ENCODE measurements at regions not wholly inside any gene's neighbourhood (a gene's known extent, or its start where the extent isn't known, plus 50 kb on each side); places are given as distances from the start of the nearest gene placed in this dataset.

- DNase-seq (no peak), ATAC-seq (no peak)
- intact Hi-C loops (cut with DNase I) = no loop called here
- 88 to 90% (median 88%) methylated on average over 1 of the region's 1 CpG for WGBS, 3 donors
- no peaks in the 10 kb centered on the region for H3K4me1 ChIP-seq
- TF ChIP-seq CTCF (IDR thresholded peaks at IDR 0.05) = no peak
- no peak overlapping the region for H3K27ac ChIP-seq
- H3K4me3 ChIP-seq = no peak overlapping the region
- no peaks in the 10 kb centered on the region for H3K9me3 ChIP-seq
- no peaks in the 10 kb centered on the region for H3K36me3 ChIP-seq (ENCODE audit: insufficient read depth in 1 of 2, low read depth in 1 of 2)
- H3K27me3 ChIP-seq (ENCODE audit: insufficient read depth in 3 of 3, low read length in 2 of 3) = no peaks in the 10 kb centered on the region
These were observed 269.0 kb upstream of the C1orf87 start for GRCh38 chr1:60342569-60342968.

- H3K9me3 ChIP-seq = no peaks in the 10 kb centered on the region
- no peak for ATAC-seq
- H3K27ac ChIP-seq = no peak overlapping the region
- H3K27me3 ChIP-seq (ENCODE audit: insufficient read depth in 3 of 3, low read length in 2 of 3) = no peaks in the 10 kb centered on the region
- H3K4me1 ChIP-seq = no peaks in the 10 kb centered on the region
- no peak overlapping the region for H3K4me3 ChIP-seq
- no peak for TF ChIP-seq CTCF (IDR thresholded peaks at IDR 0.05)
- no peaks in the 10 kb centered on the region for H3K36me3 ChIP-seq (ENCODE audit: insufficient read depth in 1 of 2, low read depth in 1 of 2)
- intact Hi-C loops (cut with DNase I) = no loop called here
- 81 to 85% (median 83%) methylated on average over 1 of the region's 1 CpG for WGBS, 3 donors
- DNase-seq = no peak
These were observed 267.7 kb upstream of the C1orf87 start for GRCh38 chr1:60341274-60341673.

GRCh38 chr1:60331647-60332046 lies 258.1 kb upstream of the C1orf87 start:
- H3K4me3 ChIP-seq = no peak overlapping the region
- no peaks in the 10 kb centered on the region for H3K27me3 ChIP-seq (ENCODE audit: insufficient read depth in 3 of 3, low read length in 2 of 3)
- 81 to 93% (median 90%) methylated on average over 1 of the region's 1 CpG for WGBS, 3 donors
- no peaks in the 10 kb centered on the region for H3K4me1 ChIP-seq
- no peak for TF ChIP-seq CTCF (IDR thresholded peaks at IDR 0.05)
- no peak for ATAC-seq
- no peak overlapping the region for H3K27ac ChIP-seq
- no peaks in the 10 kb centered on the region for H3K9me3 ChIP-seq
- DNase-seq = no peak
- intact Hi-C loops (cut with DNase I) = no loop called here
- H3K36me3 ChIP-seq (ENCODE audit: insufficient read depth in 1 of 2, low read depth in 1 of 2) = no peaks in the 10 kb centered on the region

- H3K27ac ChIP-seq = no peak overlapping the region
- TF ChIP-seq CTCF (IDR thresholded peaks at IDR 0.05) = no peak
These were observed 256.1 kb upstream of the C1orf87 start for GRCh38 chr1:60329651-60330050.

GRCh38 chr1:60311838-60312237 lies 238.3 kb upstream of the C1orf87 start:
- peaks cover 4% of the 10 kb centered on the region for H3K9me3 ChIP-seq
- no peak overlapping the region for H3K4me3 ChIP-seq
- no peaks in the 10 kb centered on the region for H3K4me1 ChIP-seq
- no peak for ATAC-seq
- DNase-seq = no peak
- intact Hi-C loops (cut with DNase I) = no loop called here
- H3K27me3 ChIP-seq (ENCODE audit: insufficient read depth in 3 of 3, low read length in 2 of 3) = no peaks in the 10 kb centered on the region
- H3K36me3 ChIP-seq (ENCODE audit: insufficient read depth in 1 of 2, low read depth in 1 of 2) = no peaks in the 10 kb centered on the region
- H3K27ac ChIP-seq = no peak overlapping the region
- TF ChIP-seq CTCF (IDR thresholded peaks at IDR 0.05) = no peak

More at GRCh38 chr1:60329651-60330050, 256.1 kb upstream of the C1orf87 start:
- DNase-seq (no peak), ATAC-seq (no peak)
- 83 to 90% (median 84%) methylated on average over 2 of the region's 2 CpGs for WGBS, 3 donors
- H3K4me1 ChIP-seq = no peaks in the 10 kb centered on the region
- H3K27me3 ChIP-seq (ENCODE audit: insufficient read depth in 3 of 3, low read length in 2 of 3) = no peaks in the 10 kb centered on the region
- H3K4me3 ChIP-seq = no peak overlapping the region
- H3K36me3 ChIP-seq (ENCODE audit: insufficient read depth in 1 of 2, low read depth in 1 of 2) = no peaks in the 10 kb centered on the region
- H3K9me3 ChIP-seq = no peaks in the 10 kb centered on the region
- intact Hi-C loops (cut with DNase I) = no loop called here

All from psoas muscle (tissue), 7 donors.